ENCODE measurements at regions not wholly inside any gene's neighbourhood (a gene's known extent, or its start where the extent isn't known, plus 50 kb on each side); places are given as distances from the start of the nearest gene placed in this dataset.
A peak's percentile ranks its signal among the peaks of the same experiment; 100 is the strongest.

GRCh38 chr18:8994603-8995002 is 107.9 kb upstream of the NDUFV2 start (continued):
- TF ChIP-seq HNRNPLL (IDR thresholded peaks at IDR 0.05; ENCODE audit: low read depth, low read length, poor library complexity, severe bottlenecking) (no peak), ZNF668 (CRISPR knock-in tag; IDR thresholded peaks at IDR 0.05) (no peak), NFE2L1 (tag; IDR thresholded peaks at IDR 0.05; ENCODE audit: borderline replicate concordance, low read depth) (no peak), DACH1 (IDR thresholded peaks at IDR 0.05; ENCODE audit: partially characterized antibody) (no peak), TBL1XR1 (IDR thresholded peaks at IDR 0.05; ENCODE audit: low read length in 2 of 2) (peak in 1 of 2 experiments; percentile 17; a peak in 1 of 4 replicates), ZNF592 (IDR thresholded peaks at IDR 0.05) (peak; percentile 67; the same call in 1 of the 2 replicates), MAX (CRISPR knock-in tag; IDR thresholded peaks at IDR 0.05) (0 out of 2 replicates have a peak, but pooled peaks have one; percentile 48), MAFK (IDR thresholded peaks at IDR 0.05; ENCODE audit: low read length) (peak; percentile 21; the same call in 1 of the 2 replicates)

Measured in K562 (cell line).